OCI-LY3 (cell line): ENCODE measurements at regions not wholly inside any gene's neighbourhood (a gene's known extent, or its start where the extent isn't known, plus 50 kb on each side); places are given as distances from the start of the nearest gene placed in this dataset.

Experiments used
- EZH2phosphoT487 ChIP-seq: fragments of 200-600 bp; shearing (Covaris generic); IDR thresholded peaks from 2 replicates; pipeline ENCODE4 v1.6.1; 2018; ENCODE audit warnings: antibody characterized with exemption, mixed run types, low read depth
- TF ChIP-seq, protein P1 (sequence below): fragments of 200-600, 300-600 bp; sonication (generic); IDR thresholded peaks from 2 replicates; pipeline ENCODE4 v1.5.1; 2014; ENCODE audit warnings: antibody characterized with exemption, low read length, low read depth

GRCh38 chr4:111635646-111636045, 509.6 kb upstream of the FAM241A start:
- TF ChIP-seq, protein P1, sequence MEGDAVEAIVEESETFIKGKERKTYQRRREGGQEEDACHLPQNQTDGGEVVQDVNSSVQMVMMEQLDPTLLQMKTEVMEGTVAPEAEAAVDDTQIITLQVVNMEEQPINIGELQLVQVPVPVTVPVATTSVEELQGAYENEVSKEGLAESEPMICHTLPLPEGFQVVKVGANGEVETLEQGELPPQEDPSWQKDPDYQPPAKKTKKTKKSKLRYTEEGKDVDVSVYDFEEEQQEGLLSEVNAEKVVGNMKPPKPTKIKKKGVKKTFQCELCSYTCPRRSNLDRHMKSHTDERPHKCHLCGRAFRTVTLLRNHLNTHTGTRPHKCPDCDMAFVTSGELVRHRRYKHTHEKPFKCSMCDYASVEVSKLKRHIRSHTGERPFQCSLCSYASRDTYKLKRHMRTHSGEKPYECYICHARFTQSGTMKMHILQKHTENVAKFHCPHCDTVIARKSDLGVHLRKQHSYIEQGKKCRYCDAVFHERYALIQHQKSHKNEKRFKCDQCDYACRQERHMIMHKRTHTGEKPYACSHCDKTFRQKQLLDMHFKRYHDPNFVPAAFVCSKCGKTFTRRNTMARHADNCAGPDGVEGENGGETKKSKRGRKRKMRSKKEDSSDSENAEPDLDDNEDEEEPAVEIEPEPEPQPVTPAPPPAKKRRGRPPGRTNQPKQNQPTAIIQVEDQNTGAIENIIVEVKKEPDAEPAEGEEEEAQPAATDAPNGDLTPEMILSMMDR = no peak
- TF ChIP-seq EZH2phosphoT487 = no peak
